HK-2 (cell line): ENCODE measurements at regions not wholly inside any gene's neighbourhood (a gene's known extent, or its start where the extent isn't known, plus 50 kb on each side); places are given as distances from the start of the nearest gene placed in this dataset.
"Not testable (repeated sequence)": the region's sequence is repeated elsewhere in the genome, so short reads cannot be mapped to it uniquely, and the experiment has no call there.

Experiments
- DNase-seq: peaks from one replicate; pipeline ENCODE4 v3.0.0-alpha.2; 2018; ENCODE audit not compliant: unreplicated experiment

GRCh38 chr3:80734920-80735319 is 967.1 kb upstream of the ROBO1 start:
- DNase-seq: no peak

GRCh38 chr3:80734483-80734882 is 966.7 kb upstream of the ROBO1 start:
- DNase-seq: no peak

DNA sequence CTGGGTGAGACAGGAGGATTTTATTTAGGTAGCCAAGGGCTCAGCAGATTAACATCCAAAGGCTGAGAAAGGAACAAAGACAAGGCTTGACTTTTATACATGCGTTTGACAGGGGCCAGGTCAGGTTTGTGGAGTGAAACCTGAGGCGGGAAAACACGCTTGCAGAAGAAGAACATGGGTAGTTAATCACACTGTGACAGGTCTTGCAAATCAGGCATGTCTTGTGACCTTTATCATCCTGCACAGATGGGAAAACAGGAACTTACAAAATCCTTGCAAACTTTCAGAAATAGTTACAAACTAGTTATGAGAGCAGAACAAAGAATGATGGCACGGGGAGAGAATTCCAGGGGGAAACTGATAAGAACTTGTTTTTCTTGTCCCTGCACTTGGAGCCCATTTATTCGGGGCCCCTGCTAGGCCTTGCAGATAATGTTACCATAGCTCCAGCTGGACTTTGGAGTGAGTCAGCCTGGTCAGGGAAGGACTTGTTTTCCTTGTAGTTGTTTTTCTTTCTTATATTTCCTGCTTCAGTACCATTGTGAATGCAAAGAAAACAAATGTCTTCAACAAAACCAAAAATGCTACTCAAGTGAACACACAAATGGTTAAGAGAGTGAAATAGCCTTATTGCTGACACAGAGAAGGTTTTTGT is 965.9 kb upstream of the ROBO1 start:
- DNase-seq: no peak

GRCh38 chr3:80727561-80727960 is 959.8 kb upstream of the ROBO1 start:
- not testable (repeated sequence) for DNase-seq

DNA sequence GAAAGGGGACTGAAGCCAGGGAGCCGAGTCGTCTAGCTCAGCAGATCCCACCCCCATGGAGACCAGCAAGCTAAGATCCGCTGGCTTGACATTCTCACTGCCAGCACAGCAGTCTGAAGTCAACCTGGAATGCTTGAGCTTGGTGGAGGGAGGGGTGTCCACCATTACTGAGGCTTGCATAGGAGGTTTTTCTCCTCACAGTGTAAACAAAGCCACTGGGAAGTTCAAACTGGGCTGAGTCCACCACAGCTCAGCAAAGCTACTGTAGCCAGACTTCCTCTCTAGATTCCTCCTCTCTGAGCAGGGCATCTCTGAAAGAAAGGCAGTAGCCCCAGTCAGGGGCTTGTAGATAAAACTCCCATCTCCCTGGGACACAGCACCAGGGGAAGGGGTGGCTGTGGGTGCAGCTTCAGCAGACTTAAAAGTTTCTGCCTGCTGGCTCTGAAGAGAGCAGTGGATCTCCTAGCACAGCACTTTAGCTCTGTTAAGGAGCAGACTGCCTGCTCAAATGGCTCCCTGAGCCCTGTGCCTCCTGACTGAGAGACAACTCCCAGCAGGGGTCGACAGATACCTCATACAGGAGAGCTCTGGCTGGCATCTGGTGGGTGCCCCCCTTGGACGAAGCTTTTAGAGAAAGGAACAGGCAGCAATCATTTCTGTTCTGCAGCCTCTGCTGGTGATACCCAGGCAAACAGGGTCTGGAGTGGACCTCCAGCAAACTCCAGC is 942.0 kb upstream of the ROBO1 start:
- DNase-seq: not testable (repeated sequence)

- no peak for DNase-seq
Measured at GRCh38 chr3:80705290-80705689, 937.5 kb upstream of the ROBO1 start.

DNA sequence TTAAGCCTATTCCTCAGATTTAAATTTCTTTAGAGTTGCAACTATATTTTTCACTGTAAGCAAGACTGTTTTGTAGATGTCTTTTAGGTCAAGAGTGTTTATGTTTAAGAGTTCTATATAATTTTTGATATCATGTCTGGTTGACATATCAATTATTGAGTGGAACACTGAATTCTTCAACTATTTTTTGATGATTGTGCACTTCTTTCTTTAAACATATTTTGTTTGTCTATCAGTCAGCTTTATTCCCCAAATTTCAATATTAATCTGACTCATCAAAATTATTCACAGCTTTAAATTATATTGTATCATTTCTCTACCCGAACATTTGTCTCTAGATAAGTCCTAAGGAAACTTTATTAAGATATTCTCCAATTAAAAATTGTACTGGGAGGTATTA is 933.6 kb upstream of the ROBO1 start:
- no peak for DNase-seq

- DNase-seq: no peak
Measured at GRCh38 chr3:80697291-80697690, 929.5 kb upstream of the ROBO1 start.

DNA sequence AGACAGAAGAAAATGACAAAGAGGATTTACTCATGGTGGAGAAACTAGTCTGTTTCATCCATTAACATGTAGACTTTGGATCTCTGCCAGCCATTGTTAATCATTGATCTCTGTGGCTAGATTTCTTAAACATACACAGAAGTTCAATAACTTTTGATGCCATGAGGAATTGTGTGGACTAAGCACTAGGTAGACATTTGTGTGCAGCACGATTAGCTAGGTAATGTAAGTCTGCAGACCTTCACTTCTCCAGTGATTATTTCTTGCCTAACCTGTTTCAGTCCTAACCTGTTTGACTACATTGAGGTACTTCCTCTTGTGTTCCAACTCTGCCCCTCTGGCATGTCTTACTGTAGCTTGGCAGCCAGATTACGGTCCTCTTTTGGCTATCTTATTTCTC is 928.5 kb upstream of the ROBO1 start:
- peak; percentile 8 for DNase-seq

DNA sequence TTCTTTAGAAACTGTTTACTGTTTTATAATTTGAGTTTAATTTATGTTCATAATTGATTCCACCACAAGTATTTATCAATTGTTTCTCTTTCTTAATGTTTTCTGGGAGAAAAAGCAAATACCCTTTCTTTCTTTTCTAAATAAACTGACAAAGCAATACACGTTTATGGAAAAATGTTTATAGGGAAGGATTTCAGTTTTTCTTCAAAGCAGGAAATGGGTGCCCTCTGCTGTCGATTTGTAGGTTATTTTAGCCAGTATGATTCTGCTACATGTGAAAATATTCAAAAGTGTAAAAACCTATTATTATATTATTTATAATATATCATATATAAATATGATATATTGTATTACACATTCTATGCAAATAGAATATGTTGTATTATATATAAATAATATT is 921.0 kb upstream of the ROBO1 start:
- DNase-seq: no peak

DNA sequence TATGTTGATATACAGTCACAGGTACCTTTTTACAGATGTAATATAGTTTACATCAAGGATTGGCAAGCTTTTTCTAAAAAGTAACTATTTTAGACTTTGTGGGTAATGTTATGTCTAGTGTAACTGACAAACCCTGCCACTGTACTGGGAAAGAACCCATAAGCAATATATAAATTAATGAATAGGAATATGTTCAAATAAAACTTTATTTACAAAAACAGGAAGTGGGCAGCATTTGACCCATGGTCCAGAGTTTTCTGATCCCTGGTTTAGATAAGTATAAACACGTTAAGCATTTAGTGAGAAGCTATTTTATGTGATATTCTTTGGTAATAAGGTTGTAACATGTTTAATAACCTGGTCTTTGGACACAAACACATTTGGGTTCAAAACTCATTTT is 915.2 kb upstream of the ROBO1 start:
- DNase-seq: no peak

- no peak for DNase-seq
Measured at GRCh38 chr3:80682235-80682634, 914.4 kb upstream of the ROBO1 start.

- DNase-seq: no peak
Measured at GRCh38 chr3:80677796-80678195, 910.0 kb upstream of the ROBO1 start.

DNA sequence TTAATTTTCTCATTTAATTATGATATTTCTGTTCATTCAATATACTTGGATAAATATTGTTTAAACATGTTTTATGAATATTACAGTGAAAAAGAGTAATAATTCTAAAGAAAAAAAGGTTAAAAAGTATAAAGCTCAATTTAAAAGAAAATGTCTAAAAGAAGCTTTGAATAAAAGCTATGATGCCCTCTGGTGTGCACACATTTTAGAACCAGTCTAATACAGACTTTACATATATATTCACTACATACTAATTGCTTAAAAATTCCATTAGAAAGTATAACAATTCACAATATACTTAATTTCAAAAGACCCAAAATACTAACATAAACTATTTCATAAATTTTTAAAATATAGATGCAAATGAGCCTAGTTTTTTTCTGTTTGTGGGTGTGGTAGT is 909.1 kb upstream of the ROBO1 start:
- DNase-seq: no peak

DNA sequence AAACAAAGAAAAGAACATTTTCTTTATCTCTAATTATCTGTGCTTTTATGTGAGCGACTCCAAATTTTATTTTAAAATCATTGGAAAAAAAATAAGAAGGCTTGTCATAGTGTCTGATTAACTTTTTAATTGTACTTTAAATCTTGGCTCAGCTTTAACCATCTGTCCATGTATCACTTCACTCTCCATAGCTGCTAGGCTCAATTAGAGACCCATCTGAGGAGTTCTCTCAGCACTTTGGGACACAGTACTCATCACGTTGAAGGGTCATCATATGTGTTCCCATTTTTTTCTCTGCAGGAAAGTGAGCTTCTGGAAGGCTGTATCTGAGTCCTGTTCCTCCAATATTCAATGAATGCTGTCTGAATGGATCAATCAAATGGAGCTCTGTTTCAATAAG is 908.5 kb upstream of the ROBO1 start:
- DNase-seq: no peak

DNA sequence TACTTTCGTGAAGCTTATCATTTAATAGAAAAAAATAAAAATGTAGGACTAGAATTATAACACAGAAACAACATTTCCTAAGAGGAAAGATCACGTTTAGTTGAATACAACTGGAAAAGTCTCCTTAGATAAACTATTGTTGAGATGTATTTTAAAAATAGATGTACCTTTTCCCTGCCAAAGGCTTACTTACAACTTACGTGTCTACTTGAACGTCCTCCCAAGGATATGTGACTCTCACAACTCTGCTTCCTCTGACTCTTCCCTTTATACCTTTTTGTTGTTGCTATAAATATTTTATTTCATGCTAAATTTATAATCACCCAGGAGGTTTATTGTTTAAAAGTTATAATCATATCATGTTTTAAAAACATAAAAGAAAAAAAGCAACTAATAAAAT is 908.0 kb upstream of the ROBO1 start:
- DNase-seq: no peak

DNA sequence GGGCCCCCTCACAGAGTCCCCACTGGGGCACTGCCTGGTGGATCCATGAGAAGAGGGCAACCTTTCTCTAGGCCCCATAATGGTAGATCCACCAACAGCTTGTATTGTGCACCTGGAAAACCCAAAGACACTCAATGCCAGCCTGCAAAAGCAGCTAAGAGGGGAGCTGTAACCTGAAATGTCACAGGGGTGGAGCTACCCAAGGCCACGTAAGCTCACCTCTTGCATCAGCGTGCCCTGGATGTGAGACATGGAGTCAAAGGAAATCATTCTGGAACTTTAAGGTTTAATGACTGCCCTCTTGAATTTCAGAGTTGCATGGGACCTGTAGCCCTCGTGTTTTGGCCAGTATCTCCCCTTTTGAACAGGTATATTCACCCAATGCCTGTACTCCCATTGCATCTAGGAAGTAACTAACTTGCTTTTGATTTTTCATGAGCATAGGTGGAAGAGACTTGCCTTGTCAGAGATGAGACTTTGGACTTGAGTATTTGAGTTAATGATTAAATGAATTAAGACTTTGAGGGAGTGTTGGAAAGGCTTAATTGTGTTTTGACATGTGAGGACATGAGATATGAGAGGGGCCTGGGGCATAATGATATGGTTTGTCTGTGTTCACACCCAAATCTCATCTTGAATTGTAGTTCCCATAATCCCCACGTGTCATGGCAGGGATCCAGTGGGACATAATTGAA is 900.9 kb upstream of the ROBO1 start:
- no peak for DNase-seq

DNA sequence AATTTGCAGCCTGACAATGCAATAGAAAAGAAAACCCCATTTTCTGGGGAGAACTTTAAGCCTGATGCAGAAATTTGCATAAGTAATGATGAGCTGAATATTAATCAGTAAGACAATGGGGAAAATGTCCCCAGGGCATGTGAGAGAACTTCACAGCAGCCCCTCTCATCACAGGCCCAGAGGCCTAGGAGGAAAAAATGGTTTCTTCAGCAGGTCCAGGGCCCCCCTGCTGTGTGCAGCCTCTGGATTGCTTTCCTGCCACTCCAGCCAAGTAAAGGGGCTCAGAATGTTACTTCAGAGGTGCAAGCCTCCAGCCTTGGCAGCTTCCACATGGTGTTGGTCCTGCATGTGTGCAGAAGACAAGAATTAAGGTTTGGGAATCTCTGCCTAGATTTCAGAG is 900.3 kb upstream of the ROBO1 start:
- no peak for DNase-seq

GRCh38 chr3:80663426-80663825 is 895.6 kb upstream of the ROBO1 start:
- DNase-seq: no peak

DNA sequence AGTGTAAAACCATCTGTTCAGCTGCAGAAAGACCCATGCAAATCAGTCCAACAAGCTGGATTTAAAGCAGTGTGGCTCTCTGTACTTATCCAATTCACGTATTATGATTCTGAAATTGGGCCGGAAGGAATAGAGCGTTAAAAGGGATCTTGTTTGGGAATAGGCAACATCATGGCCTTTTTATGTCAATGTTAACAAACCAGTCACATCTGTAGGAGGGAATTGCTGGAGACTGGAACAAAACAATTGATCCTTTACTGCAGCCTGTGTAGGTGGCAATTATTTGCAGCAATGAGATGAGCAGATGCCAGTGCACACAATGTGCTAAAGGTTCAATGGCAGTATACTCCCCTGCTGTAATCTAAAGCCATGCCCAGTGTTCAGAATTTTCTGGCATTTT is 887.4 kb upstream of the ROBO1 start:
- no peak for DNase-seq

DNA sequence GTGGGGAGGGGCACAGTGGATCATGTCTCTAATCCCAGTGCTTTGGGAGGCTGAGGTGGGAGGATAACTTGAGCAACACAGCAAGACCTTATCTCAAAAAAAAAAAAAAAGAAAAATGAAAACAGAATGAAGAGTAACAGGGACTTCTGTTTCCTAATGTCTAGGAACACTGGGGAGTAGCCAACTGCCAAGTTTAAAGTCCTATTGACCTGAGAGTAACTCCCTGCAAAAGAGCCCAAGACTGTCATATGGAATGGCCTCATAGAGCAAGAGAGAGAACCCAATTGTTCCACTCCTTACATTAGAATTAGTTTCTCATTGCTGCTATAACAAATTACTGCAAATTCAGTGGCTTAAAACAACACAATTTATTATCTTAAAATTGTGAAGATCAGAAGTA is 881.4 kb upstream of the ROBO1 start:
- no peak for DNase-seq

DNA sequence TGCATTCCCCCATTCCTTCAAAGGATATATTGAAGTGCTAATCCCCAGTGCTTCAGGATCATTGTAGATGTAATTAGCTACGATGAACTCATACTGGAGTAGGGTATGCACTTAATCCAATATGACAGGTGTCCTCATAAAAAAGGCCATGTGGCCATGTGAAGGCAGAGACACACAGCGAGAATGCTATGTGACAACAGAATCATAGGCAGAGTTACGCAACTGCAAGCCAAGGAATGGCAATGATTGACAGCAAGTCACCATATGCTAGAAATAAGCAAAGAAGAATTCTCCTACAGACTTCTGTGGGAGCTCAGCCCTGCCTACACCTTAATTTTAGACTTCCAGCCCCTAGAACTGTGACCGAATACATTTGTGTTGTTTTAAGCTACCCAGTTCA is 875.6 kb upstream of the ROBO1 start:
- DNase-seq: no peak
